ENCODE measurements at regions not wholly inside any gene's neighbourhood (a gene's known extent, or its start where the extent isn't known, plus 50 kb on each side); places are given as distances from the start of the nearest gene placed in this dataset.
"Not testable (repeated sequence)": the region's sequence is repeated elsewhere in the genome, so short reads cannot be mapped to it uniquely, and the experiment has no call there.

GRCh38 chr2:129504646-129505045, 474.8 kb upstream of the RAB6C start:
- POLR2A ChIA-PET (ENCODE audit: low non-redundant PET) = no interaction called here
- no peaks in the 10 kb centered on the region for H3K4me1 ChIP-seq (ENCODE audit: insufficient read depth, low read length, poor library complexity, severe bottlenecking)
- H3K4me3 ChIP-seq (ENCODE audit: low read depth, low read length, poor library complexity, severe bottlenecking) = no peak overlapping the region
- TF ChIP-seq EZH2 (IDR thresholded peaks at IDR 0.05; ENCODE audit: borderline replicate concordance, low read depth, low read length, poor library complexity, severe bottlenecking) (no peak), CTCF (conservative IDR thresholded peaks at IDR 0.05; ENCODE audit: low read depth, low read length) (no peak)
- no peaks in the 10 kb centered on the region for H3K27me3 ChIP-seq (replicated peaks; ENCODE audit: insufficient read depth, low read depth, low read length, poor library complexity)
- no TSS peak for BruUV-seq (replicated peaks)
- no peak for DNase-seq (ENCODE audit: low spot score)
- no peaks in the 10 kb centered on the region for H3K36me3 ChIP-seq (ENCODE audit: insufficient read depth, low read length, poor library complexity, severe bottlenecking)
- H3K9me3 ChIP-seq (ENCODE audit: low read depth, low read length, poor library complexity, severe bottlenecking) = peaks cover 7% of the 10 kb centered on the region
- intact Hi-C loops (cut with micrococcal nuclease; ENCODE audit: unreplicated experiment) = no loop called here
- CTCF ChIA-PET = interaction anchor here (0.7 kb wide), 1 partner anchor 106 kb away, joined by 6 read pairs; no protein-coding TSS in a partner anchor
- no peak overlapping the region for H3K27ac ChIP-seq (ENCODE audit: low read depth, low read length, poor library complexity, severe bottlenecking)

GRCh38 chr2:129518937-129519336, 460.5 kb upstream of the RAB6C start:
- POLR2A ChIA-PET (ENCODE audit: low non-redundant PET) = no interaction called here
- BruUV-seq (replicated peaks) = no TSS peak
- H3K36me3 ChIP-seq (ENCODE audit: insufficient read depth, low read length, poor library complexity, severe bottlenecking) = no peaks in the 10 kb centered on the region
- CTCF ChIA-PET = no interaction called here
- H3K4me1 ChIP-seq (ENCODE audit: insufficient read depth, low read length, poor library complexity, severe bottlenecking) = no peaks in the 10 kb centered on the region
- no peak overlapping the region for H3K27ac ChIP-seq (ENCODE audit: low read depth, low read length, poor library complexity, severe bottlenecking)
- no peak overlapping the region for H3K4me3 ChIP-seq (ENCODE audit: low read depth, low read length, poor library complexity, severe bottlenecking)
- intact Hi-C loops (cut with micrococcal nuclease; ENCODE audit: unreplicated experiment) = no loop called here
- TF ChIP-seq CTCF (conservative IDR thresholded peaks at IDR 0.05; ENCODE audit: low read depth, low read length) (no peak), EZH2 (IDR thresholded peaks at IDR 0.05; ENCODE audit: borderline replicate concordance, low read depth, low read length, poor library complexity, severe bottlenecking) (no peak)
- no peak for DNase-seq (ENCODE audit: low spot score)
- H3K9me3 ChIP-seq (ENCODE audit: low read depth, low read length, poor library complexity, severe bottlenecking) = no peaks in the 10 kb centered on the region
- H3K27me3 ChIP-seq (replicated peaks; ENCODE audit: insufficient read depth, low read depth, low read length, poor library complexity) = no peaks in the 10 kb centered on the region

GRCh38 chr2:129532158-129532557, 447.3 kb upstream of the RAB6C start:
- CTCF ChIA-PET; BruUV-seq (replicated peaks); H3K36me3 ChIP-seq (ENCODE audit: insufficient read depth, low read length, poor library complexity, severe bottlenecking); H3K27me3 ChIP-seq (replicated peaks; ENCODE audit: insufficient read depth, low read depth, low read length, poor library complexity); H3K4me3 ChIP-seq (ENCODE audit: low read depth, low read length, poor library complexity, severe bottlenecking); intact Hi-C loops (cut with micrococcal nuclease; ENCODE audit: unreplicated experiment); POLR2A ChIA-PET (ENCODE audit: low non-redundant PET); H3K9me3 ChIP-seq (ENCODE audit: low read depth, low read length, poor library complexity, severe bottlenecking); H3K4me1 ChIP-seq (ENCODE audit: insufficient read depth, low read length, poor library complexity, severe bottlenecking); H3K27ac ChIP-seq (ENCODE audit: low read depth, low read length, poor library complexity, severe bottlenecking); DNase-seq (ENCODE audit: low spot score): not testable (repeated sequence)

- POLR2A ChIA-PET (ENCODE audit: low non-redundant PET) = no interaction called here
- TF ChIP-seq CTCF (conservative IDR thresholded peaks at IDR 0.05; ENCODE audit: low read depth, low read length) (no peak), EZH2 (IDR thresholded peaks at IDR 0.05; ENCODE audit: borderline replicate concordance, low read depth, low read length, poor library complexity, severe bottlenecking) (no peak)
- BruUV-seq (replicated peaks) = no TSS peak
- intact Hi-C loops (cut with micrococcal nuclease; ENCODE audit: unreplicated experiment) = no loop called here
- Histone ChIP-seq H3K4me1 (ENCODE audit: insufficient read depth, low read length, poor library complexity, severe bottlenecking) (no peaks in the 10 kb centered on the region), H3K36me3 (ENCODE audit: insufficient read depth, low read length, poor library complexity, severe bottlenecking) (no peaks in the 10 kb centered on the region), H3K9me3 (ENCODE audit: low read depth, low read length, poor library complexity, severe bottlenecking) (no peaks in the 10 kb centered on the region), H3K4me3 (ENCODE audit: low read depth, low read length, poor library complexity, severe bottlenecking) (no peak overlapping the region), H3K27ac (ENCODE audit: low read depth, low read length, poor library complexity, severe bottlenecking) (no peak overlapping the region), H3K27me3 (replicated peaks; ENCODE audit: insufficient read depth, low read depth, low read length, poor library complexity) (peaks cover 8% of the 10 kb centered on the region)
- DNase-seq (ENCODE audit: low spot score) = no peak
- CTCF ChIA-PET = no interaction called here
Measured at GRCh38 chr2:129548880-129549279, 430.6 kb upstream of the RAB6C start.

Data from A673 (cell line).